ENCODE measurements at regions not wholly inside any gene's neighbourhood (a gene's known extent, or its start where the extent isn't known, plus 50 kb on each side); places are given as distances from the start of the nearest gene placed in this dataset.
A peak's percentile ranks its signal among the peaks of the same experiment; 100 is the strongest.

DNA sequence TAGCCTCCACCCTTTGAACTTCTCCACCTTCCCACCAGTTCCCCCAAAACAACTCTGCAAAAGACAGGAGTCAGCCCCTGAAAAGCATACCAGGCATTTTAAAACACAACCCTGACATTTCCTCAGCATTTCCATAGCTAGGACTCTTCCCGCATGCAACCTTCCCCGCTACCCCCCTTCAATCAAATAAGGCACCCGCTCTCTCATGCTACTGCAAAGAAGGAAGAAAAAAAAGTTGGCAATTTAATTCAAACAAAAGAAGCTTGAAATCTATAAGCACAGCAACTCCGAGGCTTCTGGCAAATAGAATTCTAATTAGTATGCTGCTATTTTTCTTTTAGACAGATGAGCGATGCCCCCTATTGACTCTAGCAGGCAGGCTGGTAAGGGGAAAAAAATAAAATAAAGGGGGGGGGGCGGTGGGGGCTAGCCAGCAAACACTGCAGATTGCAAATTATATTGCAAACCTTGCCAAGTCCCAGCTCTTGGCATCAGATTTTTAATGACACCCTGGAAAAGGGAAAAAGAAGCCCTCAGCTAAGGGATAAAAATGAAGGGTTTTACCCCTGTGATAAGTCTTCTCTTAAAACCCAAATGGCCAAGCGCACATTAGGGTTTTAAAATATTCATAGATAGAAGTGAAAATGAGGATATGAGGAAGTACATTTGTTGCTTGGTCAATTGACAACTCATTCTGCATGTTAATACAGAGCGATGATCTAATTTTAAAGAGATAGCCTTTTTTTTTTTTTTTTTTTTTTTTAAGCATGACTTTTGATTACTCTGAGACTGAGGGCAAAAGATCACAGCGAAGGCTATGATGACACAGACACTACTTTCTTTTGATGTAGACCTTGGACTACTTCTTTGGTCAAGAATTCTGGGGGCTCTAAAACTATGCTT is 255.2 kb downstream of the NR2F2 start:
- TF ChIP-seq CTCF (IDR thresholded peaks at IDR 0.05; ENCODE audit: extremely low read depth in 1 of 2, insufficient read depth in 1 of 2, low read depth in 1 of 2, low read length in 2 of 2) = peak in 1 of 2 donors; percentile 33
- no peak for TF ChIP-seq POLR2A (IDR thresholded peaks at IDR 0.05; ENCODE audit: low read depth, low read length)
- TF ChIP-seq POLR2AphosphoS5 (IDR thresholded peaks at IDR 0.05; ENCODE audit: insufficient read depth, low read depth, low read length) = no peak
- no peak for TF ChIP-seq FOS (IDR thresholded peaks at IDR 0.05; ENCODE audit: borderline replicate concordance, insufficient read depth, low read length)
- TF ChIP-seq, protein P1, sequence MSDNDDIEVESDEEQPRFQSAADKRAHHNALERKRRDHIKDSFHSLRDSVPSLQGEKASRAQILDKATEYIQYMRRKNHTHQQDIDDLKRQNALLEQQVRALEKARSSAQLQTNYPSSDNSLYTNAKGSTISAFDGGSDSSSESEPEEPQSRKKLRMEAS (IDR thresholded peaks at IDR 0.05; ENCODE audit: insufficient read depth, insufficient read length) = no peak
- no peak for TF ChIP-seq JUN (IDR thresholded peaks at IDR 0.05; ENCODE audit: borderline replicate concordance, insufficient read depth, insufficient read length, low read depth)

Data from endothelial cell of umbilical vein (primary cell).